ENCODE measurements at regions not wholly inside any gene's neighbourhood (a gene's known extent, or its start where the extent isn't known, plus 50 kb on each side); places are given as distances from the start of the nearest gene placed in this dataset.

DNA sequence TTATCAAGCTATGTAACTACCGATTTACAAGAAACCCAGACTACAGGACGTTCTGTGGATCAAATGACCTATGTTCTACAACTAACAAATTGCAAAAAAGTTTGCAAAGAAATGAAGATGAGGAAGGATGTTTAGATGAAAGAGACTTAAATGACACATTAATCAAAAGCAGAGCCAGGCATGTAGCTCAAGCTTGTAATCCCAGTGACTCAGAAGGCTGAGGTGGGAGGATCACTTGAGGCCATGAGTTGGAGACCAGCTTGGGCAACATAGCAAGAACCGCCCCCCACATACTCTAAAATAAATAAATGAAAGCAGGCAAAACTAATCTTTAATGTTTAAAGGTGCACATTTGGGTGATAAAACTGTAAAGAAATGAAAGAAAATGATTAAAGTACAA, 331.9 kb downstream of the BTG1 start:
- Mint-ChIP-seq H3K27me3 (ENCODE audit: low read depth) (no peaks in the 10 kb centered on the region), H3K4me1 (peaks cover 6% of the 10 kb centered on the region), H3K27ac (no peak overlapping the region), H3K9me3 (peaks cover 22% of the 10 kb centered on the region), H3K4me3 (no peak overlapping the region), H3K36me3 (peaks cover 3% of the 10 kb centered on the region)
- TF ChIP-seq, protein P1, sequence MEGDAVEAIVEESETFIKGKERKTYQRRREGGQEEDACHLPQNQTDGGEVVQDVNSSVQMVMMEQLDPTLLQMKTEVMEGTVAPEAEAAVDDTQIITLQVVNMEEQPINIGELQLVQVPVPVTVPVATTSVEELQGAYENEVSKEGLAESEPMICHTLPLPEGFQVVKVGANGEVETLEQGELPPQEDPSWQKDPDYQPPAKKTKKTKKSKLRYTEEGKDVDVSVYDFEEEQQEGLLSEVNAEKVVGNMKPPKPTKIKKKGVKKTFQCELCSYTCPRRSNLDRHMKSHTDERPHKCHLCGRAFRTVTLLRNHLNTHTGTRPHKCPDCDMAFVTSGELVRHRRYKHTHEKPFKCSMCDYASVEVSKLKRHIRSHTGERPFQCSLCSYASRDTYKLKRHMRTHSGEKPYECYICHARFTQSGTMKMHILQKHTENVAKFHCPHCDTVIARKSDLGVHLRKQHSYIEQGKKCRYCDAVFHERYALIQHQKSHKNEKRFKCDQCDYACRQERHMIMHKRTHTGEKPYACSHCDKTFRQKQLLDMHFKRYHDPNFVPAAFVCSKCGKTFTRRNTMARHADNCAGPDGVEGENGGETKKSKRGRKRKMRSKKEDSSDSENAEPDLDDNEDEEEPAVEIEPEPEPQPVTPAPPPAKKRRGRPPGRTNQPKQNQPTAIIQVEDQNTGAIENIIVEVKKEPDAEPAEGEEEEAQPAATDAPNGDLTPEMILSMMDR (IDR thresholded peaks at IDR 0.05; ENCODE audit: unreplicated experiment): no peak
- DNase-seq (ENCODE audit: low spot score in 2 of 2, unreplicated experiment in 2 of 2): no peak

DNA sequence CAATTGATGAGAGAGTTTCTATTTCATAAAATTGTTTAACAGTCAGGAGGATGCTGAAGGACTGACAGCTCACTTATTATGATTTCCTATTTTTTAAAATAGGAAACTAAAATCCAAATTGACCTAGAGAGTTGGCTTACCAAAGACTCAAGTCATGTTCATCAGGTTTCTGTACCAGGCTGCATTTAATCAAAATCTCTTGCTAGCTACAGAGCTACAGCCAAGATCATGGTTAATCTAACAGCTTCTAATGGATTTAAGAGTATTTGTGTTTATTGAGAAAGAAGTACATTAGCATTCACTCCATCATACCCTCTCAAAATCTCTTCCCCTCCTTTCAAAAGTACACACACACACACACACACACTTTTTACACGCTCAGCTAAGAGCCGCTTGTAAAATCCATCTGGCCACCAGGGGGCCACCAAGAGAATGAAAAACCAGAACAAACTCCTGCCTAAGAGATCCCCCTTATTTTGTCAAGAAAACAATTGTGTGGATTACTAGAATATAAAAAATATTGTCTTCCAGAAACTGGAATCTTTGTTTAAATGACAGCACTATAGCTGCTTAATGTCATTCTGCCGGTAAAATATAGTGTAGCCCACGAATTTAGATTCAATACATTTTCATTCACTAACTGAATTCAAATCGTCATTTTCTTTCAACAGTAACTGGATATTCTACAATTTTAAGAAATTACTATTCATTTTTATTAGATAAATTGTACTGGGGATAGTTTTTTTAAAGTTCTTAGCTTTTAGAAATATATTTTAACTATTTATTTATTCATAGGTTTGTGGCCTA, 334.0 kb downstream of the BTG1 start:
- peaks cover 6% of the 10 kb centered on the region for H3K36me3 Mint-ChIP-seq
- H3K27ac Mint-ChIP-seq: no peak overlapping the region
- DNase-seq (ENCODE audit: low spot score in 2 of 2, unreplicated experiment in 2 of 2): peak; percentile 23 to 73
- no peaks in the 10 kb centered on the region for H3K27me3 Mint-ChIP-seq (ENCODE audit: low read depth)
- no peaks in the 10 kb centered on the region for H3K4me1 Mint-ChIP-seq
- H3K9me3 Mint-ChIP-seq: peaks cover 40% of the 10 kb centered on the region
- TF ChIP-seq, protein P1 (IDR thresholded peaks at IDR 0.05; ENCODE audit: unreplicated experiment): peak; percentile 97
- no peak overlapping the region for H3K4me3 Mint-ChIP-seq

DNA sequence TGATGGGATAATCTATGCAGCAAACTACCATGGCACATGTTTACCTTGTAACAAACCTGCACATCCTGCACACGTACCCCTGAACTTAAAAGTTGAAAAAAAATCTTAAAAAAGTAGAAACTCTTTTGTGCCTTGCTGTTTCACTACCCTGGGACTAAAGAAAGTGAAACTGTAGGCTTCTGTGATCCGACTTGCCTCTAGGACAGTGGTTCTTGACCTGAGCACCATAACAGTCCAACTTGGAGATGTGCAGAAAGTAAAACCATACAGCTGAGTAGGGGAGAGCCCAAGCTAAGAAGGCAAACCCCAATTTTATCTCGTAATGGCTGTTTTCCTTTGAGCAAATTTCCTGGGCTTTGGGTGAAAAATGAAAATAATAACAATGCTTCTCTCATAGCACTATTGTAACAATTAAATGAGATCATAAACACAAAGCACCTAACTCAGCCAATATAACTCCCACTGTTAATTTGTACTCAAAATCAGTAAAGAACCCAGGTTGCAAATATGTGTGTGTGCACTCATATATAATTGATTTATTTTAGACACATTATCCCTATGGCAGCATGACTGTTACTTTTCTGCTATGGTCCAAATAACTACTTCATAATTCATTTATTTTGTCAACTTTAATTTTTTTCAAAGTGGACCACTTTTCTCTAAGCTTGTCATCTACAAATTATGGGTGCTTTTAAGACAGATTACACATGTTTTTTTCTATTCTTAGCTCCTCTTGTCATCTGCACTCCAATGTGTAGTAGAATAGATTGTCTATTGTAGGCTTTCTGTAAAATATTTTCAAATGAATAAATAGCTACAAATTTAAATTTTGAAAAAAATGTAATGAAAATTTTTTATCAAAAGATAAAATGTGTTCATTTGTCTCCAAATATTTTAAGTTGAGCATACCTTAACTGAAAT, 334.9 kb downstream of the BTG1 start:
- TF ChIP-seq, protein P1 (IDR thresholded peaks at IDR 0.05; ENCODE audit: unreplicated experiment): no peak
- Mint-ChIP-seq H3K27me3 (ENCODE audit: low read depth) (no peaks in the 10 kb centered on the region), H3K4me3 (no peak overlapping the region), H3K27ac (no peak overlapping the region), H3K9me3 (peaks cover 47% of the 10 kb centered on the region), H3K36me3 (peaks cover 12% of the 10 kb centered on the region), H3K4me1 (no peaks in the 10 kb centered on the region)
- no peak for DNase-seq (ENCODE audit: low spot score in 2 of 2, unreplicated experiment in 2 of 2)

DNA sequence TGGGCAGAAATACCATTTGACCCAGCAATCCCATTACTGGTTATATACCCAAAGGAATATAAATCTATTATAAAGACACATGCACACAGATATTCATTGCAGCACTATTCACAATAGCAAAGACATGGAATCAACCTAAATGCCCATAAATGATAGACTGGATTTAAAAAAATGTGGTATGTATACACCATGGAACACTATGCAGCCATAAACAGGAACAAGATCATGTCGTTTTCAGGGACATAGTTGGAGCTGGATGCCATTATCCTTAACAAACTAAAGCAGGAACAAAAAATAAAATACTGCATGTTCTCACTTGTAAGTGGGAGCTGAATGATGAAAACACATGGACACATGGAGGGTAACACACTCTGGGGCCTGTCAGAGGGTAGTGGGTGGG, 335.6 kb downstream of the BTG1 start:
- Mint-ChIP-seq H3K27me3 (ENCODE audit: low read depth) (no peaks in the 10 kb centered on the region), H3K36me3 (peaks cover 16% of the 10 kb centered on the region), H3K27ac (no peak overlapping the region), H3K4me1 (no peaks in the 10 kb centered on the region), H3K4me3 (no peak overlapping the region), H3K9me3 (peaks cover 54% of the 10 kb centered on the region)
- no peak for DNase-seq (ENCODE audit: low spot score in 2 of 2, unreplicated experiment in 2 of 2)
- TF ChIP-seq, protein P1 (IDR thresholded peaks at IDR 0.05; ENCODE audit: unreplicated experiment): no peak

DNA sequence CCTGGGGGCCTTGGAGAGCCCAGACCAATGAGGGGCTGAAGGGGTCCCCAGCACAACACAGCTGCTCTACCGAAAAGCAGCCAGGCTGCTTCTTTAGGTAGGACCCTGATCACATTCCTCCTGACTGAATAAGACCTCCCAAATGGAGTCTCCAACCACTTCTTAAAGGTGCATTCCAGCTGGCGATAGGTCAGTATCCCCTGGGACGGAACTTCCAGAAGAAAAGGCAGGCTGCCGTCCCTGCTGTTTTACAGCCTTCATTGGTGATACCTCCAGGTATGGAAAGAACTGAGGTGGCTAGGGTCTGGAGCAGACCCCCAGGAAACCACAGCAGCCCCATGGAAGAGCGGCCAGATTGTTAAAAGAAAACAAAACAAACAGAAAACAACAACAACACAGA, 340.6 kb downstream of the BTG1 start:
- no peaks in the 10 kb centered on the region for H3K27me3 Mint-ChIP-seq (ENCODE audit: low read depth)
- H3K4me3 Mint-ChIP-seq: no peak overlapping the region
- H3K9me3 Mint-ChIP-seq: peaks cover 58% of the 10 kb centered on the region
- H3K27ac Mint-ChIP-seq: no peak overlapping the region
- DNase-seq (ENCODE audit: low spot score in 2 of 2, unreplicated experiment in 2 of 2): no peak
- H3K4me1 Mint-ChIP-seq: peaks cover 3% of the 10 kb centered on the region
- H3K36me3 Mint-ChIP-seq: peaks cover 12% of the 10 kb centered on the region
- TF ChIP-seq, protein P1 (IDR thresholded peaks at IDR 0.05; ENCODE audit: unreplicated experiment): no peak

Data from mesothelial cell of epicardium (in vitro differentiated cells).